H1 (cell line): ENCODE measurements at regions not wholly inside any gene's neighbourhood (a gene's known extent, or its start where the extent isn't known, plus 50 kb on each side); places are given as distances from the start of the nearest gene placed in this dataset.

ENCODE experiments used
- CTCF ChIA-PET: fragments of 300-600 bp; sonication (Branson Sonifier 250); formaldehyde crosslinking; loops from one replicate; lab custom pipeline; 2021; ENCODE audit not compliant: partially characterized antibody; lab: Charles Lee
- POLR2A ChIA-PET: fragments of 300-600 bp; sonication (Branson Sonifier 250); formaldehyde crosslinking; loops from one replicate; lab custom pipeline; 2021; ENCODE audit warnings: inconsistent platforms; ENCODE audit not compliant: partially characterized antibody; lab: Charles Lee
- DNase-seq, 2 experiments: peaks; one replicate each; pipeline versions ENCODE4 v3.0.0 to v3.0.0-alpha.2; 2010 to 2022; ENCODE audit warnings: low spot score in 2 of 2, low read depth in 1 of 2, mixed read lengths in 1 of 2
- FAIRE-seq: peaks from 2 replicates; lab custom pipeline; 2011; peaks lifted over from hg19 to GRCh38; lab: Jason Lieb, UNC
- H2AFZ ChIP-seq: 2 replicates; pipeline ENCODE4 v1.8.1; 2012; ENCODE audit warnings: low read length, inconsistent platforms
- H2AK5ac ChIP-seq: 2 replicates; pipeline ENCODE4 v1.6.1; 2013; ENCODE audit warnings: low read depth, low read length
- H2BK120ac ChIP-seq: replicated peaks from 2 replicates; pipeline ENCODE3; 2013; ENCODE audit warnings: low read depth, low read length, inconsistent platforms
- H2BK12ac ChIP-seq: 2 replicates; pipeline ENCODE4 v1.6.1; 2013; ENCODE audit warnings: low read depth, low read length
- H2BK15ac ChIP-seq: 2 replicates; pipeline ENCODE4 v1.6.1; 2013; ENCODE audit warnings: low read length
- H2BK20ac ChIP-seq: 2 replicates; pipeline ENCODE4 v1.6.1; 2013; ENCODE audit warnings: low read length
- H2BK5ac ChIP-seq: 2 replicates; pipeline ENCODE4 v1.6.1; 2013; ENCODE audit warnings: low read depth, low read length
- H3K14ac ChIP-seq: 2 replicates; pipeline ENCODE4 v1.6.1; 2013; ENCODE audit warnings: inconsistent platforms; ENCODE audit not compliant: insufficient read length
- H3K18ac ChIP-seq: 2 replicates; pipeline ENCODE4 v1.6.1; 2013; ENCODE audit warnings: low read length; ENCODE audit errors: extremely low read depth
- H3K23ac ChIP-seq: 2 replicates; pipeline ENCODE4 v1.6.1; 2013; ENCODE audit warnings: inconsistent platforms; ENCODE audit not compliant: insufficient read length
- H3K23me2 ChIP-seq: 2 replicates; pipeline ENCODE4 v1.6.1; 2013; ENCODE audit warnings: low read depth, low read length
- H3K27ac ChIP-seq: 2 replicates; pipeline ENCODE4 v1.6.1; 2011; ENCODE audit warnings: low read depth, low read length, inconsistent platforms
- H3K27me3 ChIP-seq, 4 experiments: replicated peaks in 1 of 4; 1 replicate in 1 of 4; 2 replicates in 3 of 4; pipeline versions ENCODE4 v1.6.1 to v1.8.1; 2011 to 2013; ENCODE audit warnings: low read length in 3 of 4, mild to moderate bottlenecking in 3 of 4, inconsistent platforms in 2 of 4, mixed read lengths in 2 of 4, moderate library complexity in 1 of 4; ENCODE audit not compliant: control insufficient read depth in 3 of 4, insufficient read depth in 3 of 4; ENCODE audit errors: extremely low read depth in 1 of 4
- H3K36me3 ChIP-seq, 4 experiments: 2 replicates each; pipeline versions ENCODE4 v1.6.1 to v1.8.1; 2011 to 2013; ENCODE audit warnings: mild to moderate bottlenecking in 4 of 4, low read length in 3 of 4, moderate library complexity in 2 of 4, control low read depth in 1 of 4, inconsistent platforms in 1 of 4; ENCODE audit not compliant: insufficient read depth in 4 of 4, control insufficient read depth in 2 of 4
- H3K4ac ChIP-seq: replicated peaks from 2 replicates; pipeline ENCODE3; 2013; ENCODE audit warnings: low read length, low read depth, mixed read lengths, inconsistent platforms; ENCODE audit not compliant: insufficient read length
- H3K4me1 ChIP-seq, 4 experiments: replicated peaks in 1 of 4; 1 replicate in 1 of 4; 2 replicates in 3 of 4; pipeline versions ENCODE4 v1.6.1 to v1.8.1; 2011 to 2013; ENCODE audit warnings: low read length in 3 of 4, inconsistent platforms in 2 of 4, mixed read lengths in 1 of 4; ENCODE audit not compliant: insufficient read depth in 4 of 4, control insufficient read depth in 3 of 4
- H3K4me2 ChIP-seq, 2 experiments: 2 replicates each; pipeline versions ENCODE4 v1.6.1 to v1.8.1; 2011 to 2013; ENCODE audit warnings: low read depth in 2 of 2, low read length in 2 of 2, control low read depth in 1 of 2, inconsistent platforms in 1 of 2, mild to moderate bottlenecking in 1 of 2; ENCODE audit not compliant: insufficient read depth in 1 of 2
- H3K4me3 ChIP-seq, 4 experiments: fragments of 200-600, 300-600 bp in 1 of 4; sonication (generic), shearing (Covaris generic), sonication (Bioruptor Twin) in 1 of 4; 2 replicates each; pipeline versions ENCODE4 v1.5.1 to v1.8.1; 2011 to 2016; ENCODE audit warnings: low read length in 4 of 4, low read depth in 3 of 4, control low read depth in 2 of 4, inconsistent platforms in 2 of 4, mild to moderate bottlenecking in 2 of 4, mixed read lengths in 1 of 4, moderate library complexity in 1 of 4; ENCODE audit not compliant: insufficient read depth in 2 of 4; ENCODE audit errors: extremely low read depth in 1 of 4
- H3K56ac ChIP-seq: replicated peaks from 2 replicates; pipeline ENCODE3; 2013; ENCODE audit warnings: low read depth, mild to moderate bottlenecking, mixed read lengths, low read length, inconsistent platforms; ENCODE audit not compliant: insufficient read length
- H3K79me1 ChIP-seq: 2 replicates; pipeline ENCODE4 v1.6.1; 2013; ENCODE audit warnings: low read depth, low read length, control low read depth
- H3K79me2 ChIP-seq, 2 experiments: 2 replicates each; pipeline versions ENCODE4 v1.6.1 to v1.8.1; 2012 to 2013; ENCODE audit warnings: low read length in 2 of 2, mild to moderate bottlenecking in 2 of 2, inconsistent platforms in 1 of 2; ENCODE audit not compliant: insufficient read depth in 2 of 2, control insufficient read depth in 1 of 2
- H3K9ac ChIP-seq, 4 experiments: replicated peaks in 1 of 4; 1 replicate in 1 of 4; 2 replicates in 3 of 4; pipeline versions ENCODE4 v1.6.1 to v1.8.1; 2011 to 2013; ENCODE audit warnings: low read depth in 3 of 4, low read length in 3 of 4, control low read depth in 2 of 4, mild to moderate bottlenecking in 2 of 4, moderate library complexity in 2 of 4, inconsistent platforms in 1 of 4; ENCODE audit errors: extremely low read depth in 1 of 4
- H3K9me3 ChIP-seq, 2 experiments: 2 replicates each; pipeline versions ENCODE4 v1.6.1 to v1.8.1; 2012 to 2013; ENCODE audit warnings: mild to moderate bottlenecking in 2 of 2, moderate library complexity in 2 of 2, control low read depth in 1 of 2, inconsistent platforms in 1 of 2, low read depth in 1 of 2, low read length in 1 of 2, mixed read lengths in 1 of 2; ENCODE audit not compliant: insufficient read depth in 2 of 2
- H4K20me1 ChIP-seq, 2 experiments: replicated peaks in 1 of 2; 2 replicates each; pipeline versions ENCODE3 to v1.8.1; 2011 to 2013; ENCODE audit warnings: inconsistent platforms in 2 of 2, low read length in 2 of 2, mild to moderate bottlenecking in 1 of 2; ENCODE audit not compliant: insufficient read depth in 2 of 2, control insufficient read depth in 1 of 2
- H4K5ac ChIP-seq: 2 replicates; pipeline ENCODE4 v1.6.1; 2013; ENCODE audit warnings: low read length, low read depth, mixed read lengths, inconsistent platforms; ENCODE audit not compliant: insufficient read length
- H4K8ac ChIP-seq: 2 replicates; pipeline ENCODE4 v1.8.0; 2013; ENCODE audit warnings: mild to moderate bottlenecking, moderate library complexity, low read length, inconsistent platforms; ENCODE audit not compliant: insufficient read depth; ENCODE audit errors: extremely low read depth
- H4K91ac ChIP-seq: replicated peaks from 2 replicates; pipeline ENCODE3; 2013; ENCODE audit warnings: low read length, mixed read lengths, inconsistent platforms; ENCODE audit not compliant: insufficient read length
- SIX5 ChIP-seq: IDR thresholded peaks from 2 replicates; pipeline ENCODE4 v1.6.1; 2011; ENCODE audit warnings: mild to moderate bottlenecking, low read depth, low read length
- ZNF274 ChIP-seq: IDR thresholded peaks from 2 replicates; pipeline ENCODE4 v1.7.0; 2012; ENCODE audit warnings: low read length, borderline replicate concordance; ENCODE audit errors: extremely low read depth
- WGBS, 2 experiments: shearing (Covaris generic) in 1 of 2; methylation state at CpG; one replicate each; pipeline versions ENCODE4 v1.1.6 to v1.1.7; 2013 to 2015; ENCODE audit warnings: low lambda C conversion rate in 2 of 2, mixed read lengths in 2 of 2, inconsistent platforms in 1 of 2, low coverage in 1 of 2, missing lambda C conversion rate in 1 of 2; ENCODE audit not compliant: insufficient replicate concordance in 2 of 2, insufficient coverage in 1 of 2, insufficient read length in 1 of 2; ENCODE audit errors: extremely low coverage in 1 of 2, missing lambda C conversion rate in 1 of 2; 5-methylcytosine and 5-hydroxymethylcytosine counted together

GRCh38 chr10:131402771-131403650 lies 91.5 kb upstream of the TCERG1L start:
- Histone ChIP-seq H2BK120ac (no peak overlapping the region), H3K18ac (no peak overlapping the region), H4K20me1 (no peaks in the 10 kb centered on the region), H3K14ac (no peak overlapping the region), H2BK5ac (no peak overlapping the region), H3K4me2 (no peak overlapping the region), H3K27ac (no peak overlapping the region), H2AFZ (peak overlapping the region; percentile 62), H2BK20ac (no peak overlapping the region), H4K5ac (no peak overlapping the region), H3K27me3 (no peaks in the 10 kb centered on the region), H3K4ac (no peak overlapping the region), H3K23ac (no peak overlapping the region), H3K36me3 (no peaks in the 10 kb centered on the region), H3K79me2 (no peaks in the 10 kb centered on the region), H2BK12ac (no peak overlapping the region), H2AK5ac (no peak overlapping the region), H3K79me1 (no peaks in the 10 kb centered on the region), H3K56ac (no peak overlapping the region), H4K8ac (peak overlapping the region; percentile 88; the same call in 1 of the 2 replicates), H3K23me2 (no peaks in the 10 kb centered on the region), H2BK15ac (no peak overlapping the region; the same call in 1 of the 2 replicates), H4K91ac (no peak overlapping the region), H3K9ac (no peak overlapping the region), H3K4me1 (peaks cover 0 to 4% (median 0%) of the 10 kb centered on the region in 4 experiments; a peak in 2 of 7 replicates), H3K4me3 (no peak overlapping the region), H3K9me3 (no peaks in the 10 kb centered on the region)
- no peak for DNase-seq
- 84% methylated on average over 23 of the region's 36 CpGs; no CpG with 5 or more reads in 1 of the 2 experiments for WGBS, 2 experiments
- ChIA-PET CTCF (interaction anchor here (0.8 to 1.3 kb wide), 2 partner anchors 15 to 51 kb away, joined by 3 read pairs; no protein-coding TSS in a partner anchor), POLR2A (no interaction called here)
- TF ChIP-seq ZNF274 (no peak), SIX5 (no peak)
- FAIRE-seq = no peak
